MM.1S (cell line): ENCODE measurements at regions not wholly inside any gene's neighbourhood (a gene's known extent, or its start where the extent isn't known, plus 50 kb on each side); places are given as distances from the start of the nearest gene placed in this dataset.
"Not testable (repeated sequence)": the region's sequence is repeated elsewhere in the genome, so short reads cannot be mapped to it uniquely, and the experiment has no call there.

Experiments
- CTCF ChIP-seq: fragments of 300-600 bp; sonication (generic); IDR thresholded peaks from 2 replicates; pipeline ENCODE4 v1.5.1; 2016; ENCODE audit warnings: antibody characterized with exemption, low read length, mixed read lengths
- EZH2 ChIP-seq: fragments of 300-600 bp; sonication (generic); optimal IDR thresholded peaks from 2 replicates; pipeline ENCODE3; 2017; ENCODE audit warnings: low read depth, mild to moderate bottlenecking, antibody characterized with exemption, low read length, mixed read lengths
- EZH2phosphoT487 ChIP-seq: fragments of 300-600 bp; sonication (generic); IDR thresholded peaks from 2 replicates; pipeline ENCODE4 v1.6.1; 2018; ENCODE audit warnings: antibody characterized with exemption, low read length

- not testable (repeated sequence) for TF ChIP-seq CTCF, EZH2, EZH2phosphoT487
Observed at GRCh38 chr12:62010331-62010906, 249.8 kb upstream of the USP15 start.
